ENCODE measurements at regions not wholly inside any gene's neighbourhood (a gene's known extent, or its start where the extent isn't known, plus 50 kb on each side); places are given as distances from the start of the nearest gene placed in this dataset.

DNA sequence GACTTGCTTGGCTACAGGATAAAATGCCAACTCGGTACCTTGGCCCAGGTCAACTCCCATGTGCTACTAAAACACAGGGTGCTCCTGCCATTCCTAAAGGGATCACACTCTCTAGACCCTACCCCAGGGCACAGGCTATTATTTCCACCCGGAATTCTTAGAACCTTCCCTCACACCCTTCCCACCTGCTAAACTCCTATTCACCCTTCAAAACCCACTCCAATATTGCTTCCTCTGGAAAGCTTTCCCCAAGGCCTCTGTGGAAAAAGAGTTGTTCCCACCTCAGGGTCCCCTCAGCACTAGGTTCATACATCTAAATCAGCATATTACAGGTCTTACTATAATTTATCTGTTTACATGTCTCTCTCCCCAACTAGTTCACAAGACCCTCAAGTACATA lies 75.0 kb upstream of the TANC1 start:
- Histone ChIP-seq H3K4me3 (no peak overlapping the region), H3K36me3 (ENCODE audit: control insufficient read depth in 4 of 4, insufficient read depth in 4 of 4, low read length in 4 of 4) (no peaks in the 10 kb centered on the region), H3K4me1 (ENCODE audit: control insufficient read depth in 5 of 5, insufficient read depth in 5 of 5, low read length in 5 of 5) (peaks cover 0 to 3% (median 0%) of the 10 kb centered on the region in 5 donors), H3K27me3 (ENCODE audit: control insufficient read depth in 3 of 3, insufficient read depth in 3 of 3, low read length in 2 of 3) (no peaks in the 10 kb centered on the region), H3K27ac (ENCODE audit: low read depth in 1 of 2, low read length in 1 of 2) (no peak overlapping the region), H3K9ac (ENCODE audit: insufficient read depth in 1 of 2, low read length in 2 of 2) (no peak overlapping the region), H3K9me3 (ENCODE audit: control insufficient read depth in 4 of 4, insufficient read depth in 3 of 4, low read length in 3 of 4) (no peaks in the 10 kb centered on the region)
- no peak for DNase-seq
- 91% methylated on average over 2 of the region's 2 CpGs for WGBS, 2 donors
- ATAC-seq (ENCODE audit: insufficient read depth, low FRiP score): no peak
- TF ChIP-seq, protein P1, sequence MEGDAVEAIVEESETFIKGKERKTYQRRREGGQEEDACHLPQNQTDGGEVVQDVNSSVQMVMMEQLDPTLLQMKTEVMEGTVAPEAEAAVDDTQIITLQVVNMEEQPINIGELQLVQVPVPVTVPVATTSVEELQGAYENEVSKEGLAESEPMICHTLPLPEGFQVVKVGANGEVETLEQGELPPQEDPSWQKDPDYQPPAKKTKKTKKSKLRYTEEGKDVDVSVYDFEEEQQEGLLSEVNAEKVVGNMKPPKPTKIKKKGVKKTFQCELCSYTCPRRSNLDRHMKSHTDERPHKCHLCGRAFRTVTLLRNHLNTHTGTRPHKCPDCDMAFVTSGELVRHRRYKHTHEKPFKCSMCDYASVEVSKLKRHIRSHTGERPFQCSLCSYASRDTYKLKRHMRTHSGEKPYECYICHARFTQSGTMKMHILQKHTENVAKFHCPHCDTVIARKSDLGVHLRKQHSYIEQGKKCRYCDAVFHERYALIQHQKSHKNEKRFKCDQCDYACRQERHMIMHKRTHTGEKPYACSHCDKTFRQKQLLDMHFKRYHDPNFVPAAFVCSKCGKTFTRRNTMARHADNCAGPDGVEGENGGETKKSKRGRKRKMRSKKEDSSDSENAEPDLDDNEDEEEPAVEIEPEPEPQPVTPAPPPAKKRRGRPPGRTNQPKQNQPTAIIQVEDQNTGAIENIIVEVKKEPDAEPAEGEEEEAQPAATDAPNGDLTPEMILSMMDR (IDR thresholded peaks at IDR 0.05; ENCODE audit: control extremely low read depth, extremely low read depth): no peak

DNA sequence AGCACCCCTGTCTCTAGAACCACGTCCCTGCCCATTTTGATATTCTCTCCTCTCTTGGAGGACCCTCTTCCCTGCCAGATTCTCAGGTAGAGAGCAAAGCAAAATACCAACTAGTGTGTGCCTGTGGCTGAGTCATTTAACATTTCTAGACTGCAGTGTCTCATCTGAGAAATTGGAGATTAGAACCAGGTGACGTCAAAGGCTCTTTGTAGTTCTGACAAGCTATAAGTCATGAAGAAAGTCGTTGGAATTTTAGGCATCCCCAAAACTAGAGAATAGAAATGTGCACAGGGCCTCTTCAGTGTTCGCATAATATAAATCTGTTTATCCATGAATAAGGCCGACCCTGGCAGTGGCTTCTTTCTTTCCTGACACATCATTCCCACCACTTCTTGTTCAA lies 74.4 kb upstream of the TANC1 start:
- Histone ChIP-seq H3K9me3 (ENCODE audit: control insufficient read depth in 4 of 4, insufficient read depth in 3 of 4, low read length in 3 of 4) (no peaks in the 10 kb centered on the region), H3K9ac (ENCODE audit: insufficient read depth in 1 of 2, low read length in 2 of 2) (no peak overlapping the region), H3K27me3 (ENCODE audit: control insufficient read depth in 3 of 3, insufficient read depth in 3 of 3, low read length in 2 of 3) (no peaks in the 10 kb centered on the region), H3K36me3 (ENCODE audit: control insufficient read depth in 4 of 4, insufficient read depth in 4 of 4, low read length in 4 of 4) (no peaks in the 10 kb centered on the region), H3K4me1 (ENCODE audit: control insufficient read depth in 5 of 5, insufficient read depth in 5 of 5, low read length in 5 of 5) (peaks cover 0 to 3% (median 0%) of the 10 kb centered on the region in 5 donors), H3K4me3 (no peak overlapping the region), H3K27ac (ENCODE audit: low read depth in 1 of 2, low read length in 1 of 2) (no peak overlapping the region)
- DNase-seq (no peak), ATAC-seq (ENCODE audit: insufficient read depth, low FRiP score) (no peak)
- TF ChIP-seq, protein P1 (IDR thresholded peaks at IDR 0.05; ENCODE audit: control extremely low read depth, extremely low read depth): no peak
- WGBS, 2 donors: 74 to 85% methylated on average over 5 of the region's 5 CpGs

DNA sequence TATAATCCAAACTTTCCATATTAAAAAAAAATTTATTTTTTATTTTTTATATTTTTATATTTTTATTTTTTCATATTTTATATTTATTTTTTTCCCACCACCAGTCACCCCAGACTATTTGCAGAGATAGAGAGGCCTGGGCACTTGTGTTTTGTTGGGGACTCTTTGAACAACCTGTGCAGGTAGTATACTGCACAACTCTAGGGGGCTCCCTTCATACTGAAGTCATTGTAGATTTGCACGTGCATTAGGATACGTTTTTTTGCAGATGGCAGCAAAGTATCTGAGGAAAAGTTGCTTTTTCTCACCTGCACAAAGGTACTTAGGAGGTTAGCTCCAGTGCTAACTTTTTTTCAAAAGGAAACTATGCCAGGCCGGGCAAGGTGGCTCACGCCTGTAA lies 73.9 kb upstream of the TANC1 start:
- no peaks in the 10 kb centered on the region for H3K27me3 ChIP-seq (ENCODE audit: control insufficient read depth in 3 of 3, insufficient read depth in 3 of 3, low read length in 2 of 3)
- H3K27ac ChIP-seq (ENCODE audit: low read depth in 1 of 2, low read length in 1 of 2): no peak overlapping the region
- no peaks in the 10 kb centered on the region for H3K36me3 ChIP-seq (ENCODE audit: control insufficient read depth in 4 of 4, insufficient read depth in 4 of 4, low read length in 4 of 4)
- WGBS, 2 donors: 81 to 90% methylated on average over 4 of the region's 4 CpGs
- H3K9ac ChIP-seq (ENCODE audit: insufficient read depth in 1 of 2, low read length in 2 of 2): no peak overlapping the region
- ATAC-seq (ENCODE audit: insufficient read depth, low FRiP score) (no peak), DNase-seq (no peak)
- H3K4me1 ChIP-seq (ENCODE audit: control insufficient read depth in 5 of 5, insufficient read depth in 5 of 5, low read length in 5 of 5): peaks cover 0 to 3% (median 0%) of the 10 kb centered on the region in 5 donors
- TF ChIP-seq, protein P1 (IDR thresholded peaks at IDR 0.05; ENCODE audit: control extremely low read depth, extremely low read depth): no peak
- H3K9me3 ChIP-seq (ENCODE audit: control insufficient read depth in 4 of 4, insufficient read depth in 3 of 4, low read length in 3 of 4): no peaks in the 10 kb centered on the region
- H3K4me3 ChIP-seq: no peak overlapping the region

DNA sequence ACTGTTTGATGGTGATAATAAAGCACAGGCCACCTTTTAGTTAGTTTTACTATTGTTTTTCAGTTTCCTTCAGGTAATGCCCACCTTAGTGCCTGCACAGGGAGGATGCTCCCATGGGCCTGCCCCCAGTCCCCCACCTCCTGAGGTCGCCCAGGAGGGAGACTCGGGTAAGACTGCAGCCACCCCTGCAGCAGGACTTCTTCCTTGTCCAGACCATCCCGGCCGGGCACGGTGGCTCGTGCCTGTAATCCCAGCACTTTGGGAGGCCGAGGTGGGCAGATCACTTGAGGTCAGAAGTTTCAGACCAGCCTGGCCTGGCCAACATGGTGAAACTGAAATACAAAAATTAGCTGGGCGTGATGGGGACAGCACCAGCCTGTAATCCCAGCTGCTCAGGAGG lies 68.1 kb upstream of the TANC1 start:
- WGBS, 2 donors: 89 to 96% methylated on average over 8 of the region's 8 CpGs
- Histone ChIP-seq H3K27me3 (ENCODE audit: control insufficient read depth in 3 of 3, insufficient read depth in 3 of 3, low read length in 2 of 3) (no peaks in the 10 kb centered on the region), H3K9ac (ENCODE audit: insufficient read depth in 1 of 2, low read length in 2 of 2) (no peak overlapping the region), H3K4me3 (no peak overlapping the region), H3K27ac (ENCODE audit: low read depth in 1 of 2, low read length in 1 of 2) (no peak overlapping the region), H3K36me3 (ENCODE audit: control insufficient read depth in 4 of 4, insufficient read depth in 4 of 4, low read length in 4 of 4) (no peaks in the 10 kb centered on the region), H3K4me1 (ENCODE audit: control insufficient read depth in 5 of 5, insufficient read depth in 5 of 5, low read length in 5 of 5) (peaks cover 0 to 13% (median 2%) of the 10 kb centered on the region in 5 donors), H3K9me3 (ENCODE audit: control insufficient read depth in 4 of 4, insufficient read depth in 3 of 4, low read length in 3 of 4) (no peaks in the 10 kb centered on the region)
- TF ChIP-seq, protein P1 (IDR thresholded peaks at IDR 0.05; ENCODE audit: control extremely low read depth, extremely low read depth): no peak
- ATAC-seq (ENCODE audit: insufficient read depth, low FRiP score) (no peak), DNase-seq (no peak)

All from lung (tissue), 11 donors.